ENCODE measurements at regions not wholly inside any gene's neighbourhood (a gene's known extent, or its start where the extent isn't known, plus 50 kb on each side); places are given as distances from the start of the nearest gene placed in this dataset.

- DNase-seq: no peak
These were observed 49.9 kb downstream of the RIN2 start for GRCh38 chr20:19807946-19808330.

DNA sequence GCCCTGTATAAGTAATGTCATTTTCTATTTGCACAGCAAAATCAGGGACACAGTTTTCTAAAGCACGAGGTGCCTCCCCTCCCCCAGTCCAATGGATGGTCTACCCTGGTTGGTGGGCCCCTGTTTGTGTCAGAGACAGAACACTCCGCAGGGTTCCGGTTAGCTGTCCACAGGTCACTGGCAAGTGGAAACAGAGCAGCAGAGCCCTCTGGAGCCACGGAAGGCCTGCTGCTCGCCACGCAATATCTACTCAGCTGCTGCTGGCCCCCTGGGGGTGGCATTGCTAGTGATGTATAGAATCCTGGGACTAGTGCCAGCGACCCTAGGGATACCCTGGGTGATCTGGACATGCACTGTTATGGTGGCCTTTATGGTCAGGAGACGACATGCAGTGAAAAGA lies 50.4 kb downstream of the RIN2 start:
- DNase-seq: no peak

- no peak for DNase-seq
These were observed 51.4 kb downstream of the RIN2 start for GRCh38 chr20:19809505-19809904.

GRCh38 chr20:19811231-19811630 lies 53.2 kb downstream of the RIN2 start:
- no peak for DNase-seq

GRCh38 chr20:19812056-19812455 lies 54.0 kb downstream of the RIN2 start:
- no peak for DNase-seq

- DNase-seq: no peak
These were observed 54.6 kb downstream of the RIN2 start for GRCh38 chr20:19812696-19813095.

GRCh38 chr20:19813846-19814640 lies 56.0 kb downstream of the RIN2 start:
- DNase-seq: no peak

DNA sequence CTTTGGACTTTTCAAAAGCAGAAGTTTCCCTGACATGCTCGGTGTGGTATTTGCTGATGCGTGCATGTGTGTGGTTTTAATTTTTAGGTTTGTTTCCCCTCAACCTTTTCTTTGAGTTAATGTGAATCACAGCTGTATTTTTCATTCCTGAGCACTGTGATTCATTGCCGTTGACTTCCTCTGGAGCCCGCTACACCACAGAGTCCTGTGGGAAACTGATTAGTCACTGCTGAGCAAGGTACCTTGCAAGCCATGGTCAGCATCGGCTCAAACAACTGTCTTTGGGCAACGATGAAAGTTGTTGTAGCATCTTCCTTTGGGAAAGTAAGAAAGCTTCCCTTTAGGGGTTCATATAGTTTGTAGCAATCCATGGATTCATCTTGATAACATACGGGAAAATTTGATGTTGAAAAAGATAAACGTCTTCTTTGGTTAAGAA lies 57.5 kb downstream of the RIN2 start:
- DNase-seq: no peak

DNA sequence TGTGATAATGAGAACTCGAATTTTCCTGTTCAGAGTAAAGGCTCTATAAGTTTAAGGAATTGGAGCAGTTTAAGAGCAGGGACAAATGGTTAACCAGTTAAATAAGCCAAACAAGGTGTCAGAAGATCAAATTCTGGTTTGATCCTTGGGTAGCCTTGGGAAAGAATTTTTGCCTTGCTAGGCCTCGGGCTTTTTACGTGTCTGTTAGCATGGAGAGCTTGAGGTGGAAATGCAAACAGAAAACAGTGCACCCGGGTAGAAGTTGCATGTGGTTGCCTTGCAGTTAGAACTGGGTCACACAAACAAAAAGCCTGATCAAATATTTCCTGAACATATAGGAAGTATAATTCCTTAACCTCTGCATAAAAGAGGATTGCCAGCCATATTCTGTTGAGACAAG lies 58.3 kb downstream of the RIN2 start:
- DNase-seq: no peak

DNA sequence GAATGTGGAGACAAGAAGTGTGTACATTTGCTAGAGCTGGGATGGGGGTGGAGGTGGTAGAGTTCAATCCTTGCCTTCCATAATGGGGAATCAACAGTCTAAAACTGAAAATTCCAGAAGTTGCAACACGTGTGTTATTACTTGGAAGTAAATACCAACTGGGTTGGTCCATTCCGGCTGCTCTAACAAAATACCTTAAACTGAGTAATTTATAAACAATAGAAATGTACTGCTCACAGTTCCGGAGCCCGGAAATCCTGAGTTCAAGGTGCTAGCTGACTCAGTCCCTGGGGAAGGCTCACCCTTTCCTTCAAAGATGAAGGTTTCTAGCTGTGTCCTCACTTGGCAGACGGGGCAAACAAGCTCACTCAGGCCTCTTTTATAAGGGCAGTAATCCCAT lies 59.0 kb downstream of the RIN2 start:
- DNase-seq: no peak

DNA sequence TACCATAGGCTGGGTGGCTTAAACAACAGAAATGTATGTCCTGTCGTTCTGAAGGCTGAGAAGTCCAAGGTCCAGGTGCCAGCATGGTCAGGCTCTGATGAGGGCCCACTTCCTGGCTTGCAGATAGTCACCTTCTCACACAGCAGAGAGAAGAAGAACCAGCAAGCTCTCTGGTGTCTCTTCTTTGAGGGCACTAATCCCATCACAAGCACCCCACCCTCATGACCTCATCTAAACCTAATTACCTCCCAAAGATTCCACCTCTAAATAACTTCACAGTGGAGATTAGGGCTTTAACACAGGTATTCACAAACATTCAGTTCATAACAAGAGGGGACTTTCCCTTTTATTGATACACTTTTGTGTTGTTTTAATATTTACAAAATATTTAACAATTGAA lies 61.1 kb downstream of the RIN2 start:
- DNase-seq: no peak

DNA sequence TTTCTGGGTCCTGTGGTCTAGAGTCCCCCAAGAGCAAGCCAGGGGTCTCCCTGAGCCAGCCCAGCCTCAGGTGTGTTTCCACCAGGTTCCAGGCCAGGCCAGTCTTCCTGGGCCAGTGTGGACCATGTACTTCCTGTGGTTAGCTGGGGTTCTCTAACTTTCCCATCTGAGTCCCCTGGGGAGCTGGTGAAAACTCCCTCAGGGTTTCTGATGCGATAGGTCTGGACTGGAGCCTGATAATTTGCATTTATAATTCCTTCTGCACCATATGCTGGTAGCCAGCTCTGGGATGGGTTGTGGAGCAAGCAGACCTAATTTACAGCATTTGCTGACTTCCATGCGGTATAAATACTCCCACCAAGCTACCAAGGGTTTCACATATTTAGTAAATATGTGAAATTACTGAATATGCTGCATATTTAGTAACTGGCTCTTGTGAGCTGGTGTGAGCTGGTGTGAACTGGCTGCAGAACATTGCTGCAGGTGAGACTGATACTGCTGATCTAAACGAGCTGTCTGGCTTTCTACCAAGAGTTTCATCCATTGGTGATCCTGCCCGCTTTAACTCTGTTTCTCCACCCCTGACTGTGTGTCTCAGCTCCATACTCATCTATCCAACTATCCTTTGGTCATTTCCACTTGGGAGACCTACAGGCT lies 62.6 kb downstream of the RIN2 start:
- no peak for DNase-seq

GRCh38 chr20:19821606-19822005 lies 63.5 kb downstream of the RIN2 start:
- DNase-seq: no peak

- DNase-seq: no peak
These were observed 65.2 kb downstream of the RIN2 start for GRCh38 chr20:19823216-19823615.

DNA sequence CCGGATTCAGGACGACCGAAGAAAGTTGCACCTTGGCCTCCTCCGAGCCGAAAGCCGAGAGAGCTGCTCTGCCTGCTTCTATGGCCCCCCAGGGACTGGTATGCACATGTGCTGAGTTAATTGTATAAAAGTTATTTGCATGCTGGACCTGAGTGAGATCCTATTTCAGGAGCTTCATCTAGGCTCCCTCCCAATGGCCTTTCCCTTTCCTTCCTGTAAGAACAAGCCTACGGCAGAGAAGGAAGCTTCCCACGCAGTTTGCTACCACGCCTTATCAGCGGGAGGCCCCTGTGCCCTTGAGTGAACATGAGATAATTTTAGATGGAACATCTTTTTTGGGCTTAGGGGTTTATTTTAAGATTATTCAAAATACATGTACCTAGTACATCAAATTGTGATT lies 65.9 kb downstream of the RIN2 start:
- DNase-seq: no peak

GRCh38 chr20:19824861-19825260 lies 66.8 kb downstream of the RIN2 start:
- no peak for DNase-seq

- no peak for DNase-seq
These were observed 68.3 kb downstream of the RIN2 start for GRCh38 chr20:19826179-19826914.

DNA sequence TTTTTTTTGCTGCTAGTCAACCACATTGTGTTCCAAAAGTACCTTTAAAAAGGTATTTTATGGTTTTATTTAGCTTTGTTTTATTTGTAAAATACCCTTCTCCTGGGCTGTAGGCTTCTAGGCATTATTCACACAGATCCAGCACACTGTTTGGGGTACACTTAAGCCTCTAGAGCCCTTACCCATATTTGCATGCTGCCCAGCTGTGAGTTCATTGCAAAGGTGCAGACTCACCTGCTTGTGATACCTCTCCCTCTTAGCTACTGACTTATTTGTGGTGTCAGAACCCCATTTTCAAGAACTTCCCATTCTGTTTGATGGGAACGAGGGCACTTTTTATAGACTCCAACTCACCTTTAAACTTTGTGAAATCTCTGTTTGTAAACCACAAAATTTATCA lies 69.8 kb downstream of the RIN2 start:
- no peak for DNase-seq

DNA sequence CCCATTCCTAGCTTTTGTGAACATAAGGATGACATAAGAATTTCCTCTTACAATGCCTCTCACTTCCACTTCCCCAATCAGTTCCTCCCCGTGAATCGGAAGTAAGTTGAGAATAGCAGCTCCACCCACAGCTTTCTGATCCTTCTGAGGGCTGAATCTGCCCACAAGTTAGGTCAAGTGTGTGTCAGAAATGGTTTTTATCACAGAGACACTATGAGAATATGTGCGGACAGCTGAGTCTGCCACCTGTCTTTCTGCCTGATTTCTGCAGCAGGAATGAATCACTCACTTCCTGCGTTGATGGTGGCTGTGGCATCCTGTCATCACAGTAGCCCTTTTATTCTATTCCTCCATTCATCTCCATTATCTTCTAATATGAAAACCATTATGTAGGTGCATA lies 70.2 kb downstream of the RIN2 start:
- DNase-seq: peak in 1 of 5 donors; percentile 61

DNA sequence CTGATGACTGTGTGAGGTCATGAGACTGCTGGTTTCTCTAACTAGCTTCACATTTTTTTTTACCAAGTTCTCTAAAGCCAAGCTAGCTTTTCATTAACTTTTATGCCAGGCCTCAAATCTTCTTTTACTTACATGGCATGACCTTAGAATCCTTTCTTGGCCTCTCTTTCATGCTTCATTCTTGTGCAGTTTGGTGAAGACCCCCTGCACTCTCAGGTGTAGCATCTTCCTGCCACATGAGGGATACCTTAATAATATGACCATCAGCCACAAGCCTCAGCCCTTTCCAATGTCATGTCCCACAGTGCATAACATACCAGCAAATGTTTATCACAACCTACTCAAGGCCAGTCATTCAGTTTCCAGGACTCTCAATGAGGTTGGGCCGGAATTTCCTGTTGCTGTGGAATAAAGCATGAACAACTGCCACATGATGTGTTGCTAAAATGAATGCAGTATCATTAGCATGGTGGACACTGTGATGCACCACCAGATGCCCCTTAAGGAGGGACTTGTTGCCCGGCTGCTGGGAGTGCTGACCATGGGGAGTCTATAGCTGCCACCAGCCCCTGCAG lies 72.2 kb downstream of the RIN2 start:
- no peak for DNase-seq

- DNase-seq: no peak
These were observed 74.8 kb downstream of the RIN2 start for GRCh38 chr20:19832875-19833274.

DNA sequence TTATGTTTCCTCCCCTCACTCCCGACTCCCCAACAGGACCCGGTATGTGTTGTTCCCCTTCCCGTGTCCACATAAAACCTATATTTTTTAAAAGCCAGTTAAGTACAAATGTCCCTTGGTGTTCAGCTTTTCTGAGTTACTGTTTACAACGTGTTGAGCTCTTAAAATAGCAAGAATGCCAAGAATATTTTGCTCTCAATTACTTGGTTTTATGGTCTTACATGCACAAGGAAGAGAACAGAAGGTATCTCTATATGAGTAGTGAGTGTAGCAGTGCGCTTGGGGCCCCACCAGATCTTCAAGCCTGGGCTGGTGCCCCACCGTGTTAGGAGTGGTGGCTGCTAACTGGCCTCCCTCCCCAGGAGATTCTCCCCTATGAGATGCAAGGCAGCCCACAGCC lies 75.3 kb downstream of the RIN2 start:
- DNase-seq: no peak

GRCh38 chr20:19834287-19834686 lies 76.2 kb downstream of the RIN2 start:
- DNase-seq: no peak

DNA sequence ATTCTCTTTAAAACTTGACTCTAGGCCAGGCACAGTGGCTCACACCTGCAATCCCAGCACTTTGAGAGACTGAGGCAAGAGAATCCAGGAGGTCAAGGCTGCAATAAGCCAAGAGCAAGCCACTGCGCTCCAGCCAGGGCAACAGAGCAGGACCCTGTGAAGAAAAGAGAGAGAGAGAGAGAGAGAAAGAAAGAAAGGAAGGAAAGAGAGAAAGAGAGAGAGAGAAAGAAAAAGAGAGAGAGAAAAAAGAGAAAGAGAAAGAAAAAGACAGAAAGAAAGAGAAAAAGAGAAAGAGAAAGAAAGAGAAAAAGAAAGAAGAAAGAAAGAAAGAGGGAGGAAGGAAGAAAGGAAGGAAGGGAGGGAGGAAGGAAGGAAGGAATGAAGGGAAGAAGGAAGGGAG lies 76.7 kb downstream of the RIN2 start:
- no peak for DNase-seq

Measured in T-helper 1 cell (primary cell).